ENCODE measurements at regions not wholly inside any gene's neighbourhood (a gene's known extent, or its start where the extent isn't known, plus 50 kb on each side); places are given as distances from the start of the nearest gene placed in this dataset.
"Not testable (repeated sequence)": the region's sequence is repeated elsewhere in the genome, so short reads cannot be mapped to it uniquely, and the experiment has no call there.

DNA sequence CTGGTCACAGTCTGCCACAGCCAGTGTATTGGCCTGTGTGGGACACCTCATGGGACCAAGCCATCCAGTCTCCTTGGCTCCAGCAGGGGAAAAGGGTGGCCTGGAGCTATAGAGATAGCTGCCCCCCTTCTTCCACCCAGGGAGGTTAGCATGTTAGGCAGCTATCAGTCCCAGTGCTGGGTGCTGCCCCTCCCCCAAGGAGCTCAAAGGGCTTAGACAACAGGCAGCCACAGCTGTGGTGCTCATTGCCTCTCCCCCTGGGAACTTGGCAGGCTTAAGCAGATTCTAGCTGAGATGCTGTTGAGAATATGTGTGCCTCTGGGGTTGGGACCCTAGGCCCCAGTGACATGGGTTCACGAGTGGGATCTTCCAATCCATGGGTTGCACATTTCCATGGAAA, 226.0 kb upstream of the PTGER4 start:
- no peak for DNase-seq

DNA sequence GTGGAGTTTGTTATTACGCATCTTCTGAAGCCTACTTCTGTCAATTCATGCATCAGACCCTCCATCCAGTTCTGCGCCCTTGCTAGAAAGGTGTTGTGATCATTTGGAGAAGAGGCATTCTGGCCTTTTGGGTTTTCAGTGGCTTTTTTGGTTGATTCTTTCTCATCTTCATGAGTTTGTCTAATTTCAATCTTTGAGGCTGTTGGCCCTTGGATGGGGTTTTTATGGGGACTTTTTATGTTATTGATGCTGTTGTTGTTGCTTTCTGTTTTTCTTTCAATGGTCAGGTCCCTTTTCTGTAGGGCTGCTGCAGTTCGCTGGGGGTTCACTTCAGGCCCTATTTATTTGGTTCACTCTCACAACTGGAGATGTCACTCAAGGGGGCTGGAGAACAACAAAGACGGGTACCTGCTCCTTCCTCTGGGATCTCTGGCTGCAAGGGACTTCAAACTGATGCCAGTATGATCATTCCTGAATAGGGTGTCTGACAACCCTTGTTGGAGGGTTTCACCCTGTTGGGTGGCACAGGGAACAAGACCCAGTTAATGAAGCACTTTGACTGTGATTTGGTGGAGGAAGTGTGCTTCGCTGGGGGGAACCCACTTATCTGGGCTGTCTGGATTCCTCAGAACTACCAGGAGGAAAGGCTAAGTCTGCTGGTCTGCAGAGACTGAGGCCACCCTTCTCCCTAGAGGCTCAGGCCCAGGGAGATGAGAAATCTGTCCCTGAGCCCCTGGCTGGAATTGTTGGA, 226.7 kb upstream of the PTGER4 start:
- no peak for DNase-seq

DNA sequence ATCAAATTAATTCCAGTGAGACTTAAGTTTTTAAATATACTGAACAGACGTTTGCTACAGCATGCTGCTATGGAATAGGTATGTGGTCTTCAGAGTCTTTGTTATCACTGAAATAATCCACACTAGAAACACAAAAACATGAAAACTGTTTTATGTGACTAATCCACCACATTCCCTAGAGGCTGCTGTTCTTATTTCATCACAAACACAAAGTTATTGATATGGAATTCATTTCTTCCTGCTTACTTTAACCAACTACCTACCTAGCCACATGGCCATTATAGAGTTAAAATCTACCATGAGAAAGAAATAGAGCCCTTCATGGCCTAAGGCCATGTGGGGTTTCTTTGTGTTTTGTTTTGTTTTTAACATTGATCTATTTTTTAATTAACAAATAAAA, 232.3 kb upstream of the PTGER4 start:
- no peak for DNase-seq

DNA sequence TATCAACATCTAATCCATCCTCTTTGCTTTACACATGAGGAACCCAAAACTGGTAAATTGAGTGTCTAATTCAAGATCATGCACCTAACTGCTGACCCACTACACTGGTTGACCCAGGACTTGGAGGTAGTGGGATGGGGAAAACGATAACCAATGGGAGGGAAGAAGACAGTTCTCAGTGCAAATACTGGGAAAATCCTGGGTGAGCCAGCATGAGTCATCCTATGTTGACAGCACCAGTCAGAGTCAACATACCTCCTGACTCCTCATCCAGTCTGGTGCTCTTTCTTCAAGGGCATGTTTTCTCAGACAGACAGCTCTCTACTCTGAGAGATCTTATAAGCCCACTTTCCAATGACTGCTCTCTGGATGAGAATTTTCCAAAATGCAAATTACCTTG, 232.8 kb upstream of the PTGER4 start:
- DNase-seq = no peak

DNA sequence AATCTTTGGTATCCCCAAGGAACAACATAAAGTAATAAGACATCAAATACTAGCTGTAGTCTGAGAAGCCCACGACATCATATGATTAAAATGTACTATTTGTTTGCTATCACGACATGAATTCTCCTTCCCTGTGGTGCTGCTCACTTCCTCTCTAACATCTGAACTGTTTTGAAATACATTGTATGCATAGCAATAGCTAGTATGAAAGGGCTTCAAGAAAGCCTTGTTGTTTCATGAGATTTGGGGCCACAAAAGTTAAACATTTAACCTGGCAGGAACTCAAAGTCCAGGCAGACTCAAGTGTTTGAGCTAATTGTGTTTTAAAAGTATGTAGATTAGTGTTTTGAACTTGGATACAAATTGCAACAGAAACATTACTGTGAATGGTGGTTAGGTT, 237.4 kb upstream of the PTGER4 start:
- no peak for DNase-seq

DNA sequence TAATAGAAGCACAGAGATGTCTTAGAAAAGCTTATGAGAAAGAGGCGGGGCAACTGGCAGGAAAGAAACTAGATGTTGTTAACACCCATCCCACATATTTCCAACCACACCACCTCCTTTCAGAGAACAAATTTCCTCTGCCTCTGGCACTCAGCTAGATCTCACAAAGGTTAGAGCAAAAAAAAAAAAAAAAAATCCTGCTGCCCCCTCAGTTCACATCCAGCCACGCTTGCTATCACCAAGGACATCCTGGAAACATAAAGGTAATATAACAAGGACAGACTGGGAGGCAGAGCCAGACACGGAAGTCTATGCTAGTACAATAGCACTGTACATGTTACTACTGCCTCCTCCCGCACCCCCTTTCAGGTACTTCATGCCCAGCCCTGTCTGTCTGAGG, 238.0 kb upstream of the PTGER4 start:
- DNase-seq = no peak

DNA sequence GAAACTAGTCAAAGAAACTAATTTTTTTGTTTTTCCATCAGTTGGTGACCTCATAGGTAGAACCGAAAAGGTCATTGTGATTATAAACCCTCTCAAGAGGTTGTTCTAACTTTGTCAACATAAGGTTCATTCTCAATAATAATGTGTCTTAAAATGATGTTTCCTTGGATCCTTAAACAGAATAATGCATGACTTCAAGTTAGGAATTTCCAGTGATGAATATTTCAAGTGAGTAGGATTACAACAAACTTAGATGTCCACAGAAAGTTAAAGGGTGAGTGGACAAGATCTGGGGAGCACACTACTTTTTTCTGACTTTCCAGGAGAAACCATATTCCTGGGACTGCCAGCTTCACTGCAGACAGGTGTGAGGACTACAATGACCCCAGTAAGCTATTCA, 239.0 kb upstream of the PTGER4 start:
- DNase-seq = no peak

DNA sequence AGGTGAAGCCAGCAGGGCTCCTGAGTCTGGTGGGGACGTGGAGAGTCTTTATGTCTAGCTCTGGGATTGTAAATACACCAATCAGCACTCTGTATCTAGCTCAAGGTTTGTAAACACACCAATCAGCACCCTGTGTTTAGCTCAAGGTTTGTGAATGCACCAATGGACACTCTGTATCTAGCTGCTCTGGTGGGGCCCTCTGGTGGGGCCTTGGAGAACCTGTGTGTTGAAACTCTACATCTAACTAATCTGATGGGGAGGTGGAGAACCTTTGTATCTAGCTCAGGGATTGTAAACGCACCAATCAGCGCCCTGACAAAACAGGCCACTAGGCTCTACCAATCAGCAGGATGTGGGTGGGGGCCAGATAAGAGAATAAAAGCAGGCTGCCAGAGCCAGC, 240.6 kb upstream of the PTGER4 start:
- DNase-seq = not testable (repeated sequence)

DNA sequence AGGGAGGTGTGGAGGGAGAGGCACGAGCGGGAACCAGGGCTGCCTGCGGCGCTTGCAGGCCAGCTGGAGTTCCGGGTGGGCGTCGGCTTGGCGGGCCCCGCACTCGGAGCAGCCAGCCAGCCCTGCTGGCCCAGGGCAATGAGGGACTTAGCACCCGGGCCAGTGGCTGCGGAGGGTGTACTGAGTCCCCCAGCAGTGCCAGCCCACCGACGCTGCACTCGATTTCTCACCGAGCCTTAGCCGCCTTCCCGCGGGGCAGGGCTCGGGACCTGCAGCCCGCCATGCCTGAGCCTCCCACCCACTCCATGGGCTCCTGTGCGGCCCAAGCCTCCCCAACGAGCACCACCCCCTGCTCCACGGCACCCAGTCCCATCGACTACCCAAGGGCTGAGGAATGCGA, 241.1 kb upstream of the PTGER4 start:
- not testable (repeated sequence) for DNase-seq

DNA sequence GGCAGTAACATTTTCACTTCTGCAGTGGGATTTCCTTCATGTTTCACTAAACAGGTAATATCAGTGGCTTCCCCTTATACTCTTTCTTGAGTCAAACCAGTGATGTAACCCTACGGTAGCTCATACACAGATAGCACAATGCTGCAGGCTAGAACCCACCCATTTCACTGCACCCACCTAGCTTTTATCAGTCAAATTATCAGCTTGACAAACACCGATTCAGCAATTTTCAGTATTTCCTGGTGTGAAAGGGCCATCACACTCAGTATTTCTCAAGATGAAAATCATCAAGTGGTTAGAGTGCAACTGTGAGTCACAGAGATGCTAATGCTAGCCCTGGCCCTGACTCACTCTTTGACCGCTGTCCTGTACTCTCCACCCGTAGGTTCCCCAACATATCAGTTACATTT, 242.3 kb upstream of the PTGER4 start:
- no peak for DNase-seq

DNA sequence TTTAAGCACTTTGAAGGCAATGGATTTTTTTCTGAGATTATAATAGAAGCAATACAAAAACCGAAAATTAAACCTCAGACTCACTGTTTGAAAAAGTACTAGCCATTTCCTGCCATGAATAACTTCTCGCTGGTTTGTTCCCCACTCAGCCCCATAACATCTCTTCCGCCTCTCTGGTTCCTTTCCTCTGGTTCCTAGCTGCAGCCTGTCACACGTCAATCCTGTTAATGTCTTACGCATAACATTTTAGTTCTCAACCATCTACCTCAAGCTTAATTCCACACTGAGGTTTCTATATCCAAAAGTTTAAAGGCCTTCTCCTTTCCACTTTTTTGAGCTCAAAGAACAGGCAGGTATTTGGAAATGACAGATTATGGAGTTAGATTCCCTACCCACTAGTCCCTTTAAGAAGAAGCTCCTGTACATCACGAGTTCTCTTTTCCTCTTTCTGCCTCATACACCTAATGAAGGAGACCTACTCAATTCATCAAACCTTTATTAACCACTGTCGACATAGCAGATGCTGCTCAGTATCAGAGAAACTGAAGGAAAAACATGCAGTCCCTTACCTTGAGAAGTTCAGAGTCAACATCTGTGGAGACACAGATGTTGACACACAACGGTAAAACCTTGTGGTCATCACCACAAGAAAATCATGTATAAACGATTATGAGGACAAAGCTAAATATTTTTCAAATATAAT, 243.0 kb upstream of the PTGER4 start:
- no peak for DNase-seq

DNA sequence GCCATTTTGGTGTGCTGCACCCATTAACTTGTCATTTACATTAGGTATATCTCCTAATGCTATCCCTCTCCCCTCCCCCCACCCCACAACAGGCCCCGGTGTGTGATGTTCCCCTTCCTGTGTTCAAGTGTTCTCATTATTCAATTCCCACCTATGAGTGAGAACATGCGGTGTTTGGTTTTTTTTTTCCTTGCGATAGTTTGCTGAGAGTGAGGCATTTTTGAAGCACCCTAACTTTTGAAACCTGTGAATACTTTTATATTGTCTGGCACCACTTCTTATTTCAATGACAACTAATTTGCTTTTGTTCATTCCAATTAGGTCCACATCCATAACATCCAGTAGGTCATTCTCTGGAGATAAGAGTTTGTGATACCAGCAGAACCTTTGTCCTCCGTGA, 244.0 kb upstream of the PTGER4 start:
- DNase-seq = not testable (repeated sequence)

DNA sequence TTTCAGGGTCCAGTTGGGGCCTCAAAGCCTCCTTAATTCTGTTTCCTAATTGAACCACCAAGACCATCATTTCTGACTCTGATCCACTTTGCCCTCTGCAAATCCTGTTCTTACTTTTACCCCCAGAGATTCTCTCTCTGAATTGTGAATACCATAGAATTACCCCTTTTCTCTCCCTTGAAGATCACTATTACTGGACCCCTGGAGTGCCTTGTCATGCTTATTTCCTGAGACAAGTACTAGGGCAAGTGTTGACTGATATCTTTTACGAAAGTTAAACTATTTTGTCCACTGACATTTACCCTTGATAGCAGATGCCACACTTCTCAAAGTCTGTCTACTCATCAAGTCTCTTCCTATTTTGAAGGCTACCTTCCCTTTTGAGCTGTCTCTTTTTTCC, 246.9 kb upstream of the PTGER4 start:
- no peak for DNase-seq

DNA sequence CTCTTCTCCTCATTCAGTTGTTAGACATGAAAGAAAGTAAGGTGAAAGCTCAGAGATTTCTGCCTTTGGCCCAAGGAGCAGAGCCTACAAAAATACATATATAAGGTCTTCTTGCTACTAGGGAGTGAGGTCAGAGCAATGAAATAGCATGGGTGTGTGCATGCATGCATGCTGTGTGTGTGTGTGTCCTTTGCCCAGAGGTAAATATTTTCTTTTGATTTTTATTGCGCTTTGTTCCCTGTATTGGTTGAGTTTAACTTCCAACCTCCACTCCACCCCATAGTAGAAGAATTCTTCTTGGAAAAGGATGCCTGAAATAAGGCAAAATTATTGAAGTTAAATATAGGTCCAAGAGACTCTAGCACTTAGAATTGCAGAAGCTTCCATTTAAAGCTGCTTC, 248.0 kb upstream of the PTGER4 start:
- DNase-seq = no peak

DNA sequence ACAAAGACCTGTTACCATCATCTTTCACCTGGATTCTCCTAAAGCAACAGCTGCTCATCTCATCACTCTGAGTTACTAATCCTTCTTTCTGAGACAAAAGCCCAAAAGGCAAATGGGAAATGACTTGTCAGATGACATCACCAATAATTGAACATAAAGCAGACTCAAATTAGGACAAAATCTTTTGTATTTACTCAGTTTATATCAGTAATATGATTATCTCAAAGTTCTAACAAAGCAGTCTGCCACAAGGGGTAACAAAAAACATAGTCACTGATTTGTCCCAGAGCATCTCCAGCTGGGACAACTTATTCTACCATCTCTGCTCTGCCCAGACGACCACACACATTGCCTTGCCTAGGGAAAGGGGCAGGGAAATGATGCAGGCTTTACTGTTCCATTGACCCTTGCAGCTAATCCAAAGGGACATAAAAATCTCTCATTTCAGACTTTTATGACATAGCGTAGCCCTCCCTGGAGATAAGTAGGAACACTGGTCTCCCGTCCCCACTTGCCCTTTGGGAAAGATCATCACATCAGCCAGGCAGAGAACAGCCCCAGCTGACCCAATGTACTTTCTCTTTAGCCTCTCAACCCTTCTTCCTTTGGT, 249.5 kb upstream of the PTGER4 start:
- no peak for DNase-seq

DNA sequence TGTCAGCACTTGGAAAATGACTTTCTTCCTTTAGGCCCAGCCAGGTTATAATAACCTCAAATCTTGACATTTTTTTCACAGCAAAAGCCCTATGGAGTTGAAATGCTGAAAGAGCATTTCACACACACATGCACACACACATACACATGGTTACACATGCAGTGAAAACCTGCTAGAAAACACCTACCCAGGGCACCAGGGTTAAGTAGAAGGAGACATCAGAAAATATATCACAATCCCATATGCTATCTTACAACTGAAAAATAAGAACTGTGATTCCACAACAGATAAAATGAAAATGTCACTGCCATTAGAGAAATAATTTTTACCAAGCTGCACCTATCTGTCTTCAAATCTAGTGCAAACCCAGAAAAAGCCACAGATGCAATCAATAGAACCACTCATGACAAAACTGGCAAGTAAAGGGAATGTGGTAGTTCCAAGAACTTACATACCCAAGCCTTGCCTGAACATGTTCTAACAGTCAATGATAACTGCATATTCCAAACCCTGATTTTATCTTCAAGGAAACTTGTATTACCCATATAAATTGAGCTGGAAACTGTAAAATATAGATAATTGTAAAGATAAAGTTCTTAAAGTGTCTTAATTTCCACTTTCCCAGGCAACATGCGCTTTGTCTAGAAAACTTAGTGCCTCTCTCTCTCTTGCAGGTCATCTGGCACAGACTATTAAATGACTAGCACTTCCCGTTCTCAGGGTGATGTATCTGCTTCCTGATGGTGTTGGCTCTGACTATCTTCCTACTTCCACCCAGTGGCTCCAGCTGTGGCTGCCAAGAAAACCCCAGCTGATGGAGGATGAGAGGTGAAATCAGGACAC, 250.2 kb upstream of the PTGER4 start:
- DNase-seq = no peak

DNA sequence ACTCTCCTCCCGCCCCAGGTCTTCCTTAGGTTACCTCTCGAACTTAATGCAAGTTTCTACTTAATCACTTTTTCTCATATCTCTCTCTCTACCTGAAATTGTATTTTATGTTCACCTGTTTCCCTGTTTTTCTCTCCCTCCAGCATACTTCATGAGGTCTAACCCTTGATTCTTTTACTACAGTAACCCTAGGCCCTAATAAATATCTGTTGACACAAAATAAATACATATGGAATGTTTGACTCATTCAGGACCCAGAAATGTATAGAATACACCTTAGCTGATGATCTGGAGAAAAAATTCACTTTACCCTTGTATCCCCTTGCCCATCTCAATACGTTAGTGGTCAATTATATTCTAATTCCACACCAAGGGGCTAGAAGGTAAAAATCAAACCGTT, 250.9 kb upstream of the PTGER4 start:
- DNase-seq = no peak

DNA sequence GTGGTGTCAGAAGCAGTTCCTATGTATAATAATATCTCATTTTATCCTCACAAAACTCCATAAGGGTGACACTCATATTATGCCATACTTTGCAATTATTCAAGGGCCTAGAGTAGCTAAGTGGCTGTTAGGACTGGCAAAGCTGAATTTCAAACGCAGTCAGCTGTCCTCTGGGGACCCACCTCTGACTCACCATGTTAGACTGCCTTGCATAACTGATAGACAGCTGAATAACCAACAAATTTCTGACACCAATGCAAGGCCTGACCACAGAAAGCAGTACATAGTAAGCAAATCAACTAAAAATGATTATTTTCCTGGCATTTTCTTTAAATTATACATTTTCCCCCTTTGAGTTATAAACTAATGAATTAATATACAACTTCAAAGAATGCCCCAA, 251.6 kb upstream of the PTGER4 start:
- DNase-seq = no peak

DNA sequence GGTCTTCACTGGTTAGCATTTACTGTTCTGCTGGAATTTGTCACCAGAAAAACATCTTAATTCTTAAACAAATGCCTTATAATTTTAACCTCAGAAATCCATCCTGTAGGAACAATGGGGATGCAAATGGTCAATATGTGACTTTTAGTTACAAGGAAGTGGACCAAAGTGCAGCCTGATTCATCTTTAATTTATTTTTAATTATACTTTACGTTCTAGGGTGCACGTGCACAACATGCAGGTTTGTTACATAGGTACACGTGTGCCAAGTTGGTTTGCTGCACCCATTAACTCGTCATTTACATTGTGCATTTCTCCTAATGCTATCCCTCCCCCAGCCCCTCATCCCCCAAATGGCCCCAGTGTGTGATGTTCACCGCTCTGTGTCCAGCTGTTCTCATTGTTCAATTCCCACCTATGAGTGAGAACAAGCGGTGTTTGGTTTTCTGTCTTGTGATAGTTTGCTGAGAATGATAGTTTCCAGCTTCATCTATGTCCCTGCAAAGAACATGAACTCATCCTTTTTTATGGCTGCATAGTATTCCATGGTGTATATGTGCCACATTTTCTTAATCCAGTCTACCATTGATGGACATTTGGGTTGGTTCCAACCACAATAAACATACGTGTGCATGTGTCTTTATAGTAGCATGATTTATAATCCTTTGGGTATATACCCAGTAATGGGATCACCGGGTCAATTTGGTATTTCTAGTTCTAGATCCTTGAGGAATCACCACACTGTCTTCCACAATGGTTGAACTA, 262.5 kb upstream of the PTGER4 start:
- DNase-seq = not testable (repeated sequence)

DNA sequence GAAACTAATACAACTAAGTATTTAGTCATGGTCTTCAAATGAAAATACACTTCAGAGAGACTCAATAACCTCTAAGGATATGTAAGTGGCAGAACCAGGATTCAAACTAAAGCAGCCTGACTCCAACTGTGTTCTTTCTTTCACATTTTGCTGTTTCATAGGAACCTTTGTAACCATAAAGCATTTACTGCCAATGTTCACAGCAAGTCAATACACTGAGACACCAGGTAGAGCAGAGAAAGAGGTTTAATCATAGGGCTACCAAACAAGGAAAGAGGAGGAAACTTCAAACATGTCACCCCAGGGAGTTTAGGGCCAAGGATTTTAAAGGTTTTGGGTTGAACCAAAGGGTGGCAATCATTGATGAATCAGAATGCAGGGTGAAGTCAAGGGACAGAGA, 263.1 kb upstream of the PTGER4 start:
- no peak for DNase-seq

DNA sequence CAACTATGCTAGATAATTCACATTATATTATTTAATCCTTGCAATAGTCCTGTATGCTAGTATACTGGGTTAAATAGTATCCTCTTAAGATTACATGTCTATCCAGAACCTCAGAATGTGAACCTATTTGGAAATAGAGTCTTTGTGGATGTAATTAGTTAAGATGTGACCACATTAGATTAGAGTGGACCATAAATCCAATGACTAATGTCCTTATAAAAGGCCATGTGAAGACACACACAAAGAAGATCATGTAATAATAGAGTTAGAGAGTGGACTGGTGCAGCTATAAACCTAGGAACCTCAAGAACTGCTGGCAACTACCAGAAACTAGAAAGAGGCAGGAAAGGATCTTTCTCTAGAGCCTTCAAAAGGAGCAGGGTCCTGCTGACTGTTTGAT, 263.6 kb upstream of the PTGER4 start:
- no peak for DNase-seq

DNA sequence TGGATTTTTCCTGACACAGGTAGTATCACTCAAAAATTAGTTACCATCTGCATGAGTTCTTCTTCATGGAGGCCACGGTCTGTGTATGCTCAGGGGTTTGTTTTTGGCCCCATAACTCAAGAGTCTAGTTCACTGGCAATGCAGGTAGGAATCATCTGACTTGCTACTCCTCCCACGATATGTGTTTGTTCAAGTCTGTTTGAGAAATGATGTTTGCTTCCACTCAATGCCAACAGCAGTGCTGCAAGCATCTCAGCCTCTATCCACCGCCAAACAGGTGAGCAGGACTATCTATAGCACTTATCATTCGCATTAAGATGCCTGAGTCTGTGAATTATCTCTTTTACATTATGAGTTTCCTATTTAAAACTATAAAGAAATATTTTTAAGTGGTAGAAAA, 264.8 kb upstream of the PTGER4 start:
- no peak for DNase-seq

DNA sequence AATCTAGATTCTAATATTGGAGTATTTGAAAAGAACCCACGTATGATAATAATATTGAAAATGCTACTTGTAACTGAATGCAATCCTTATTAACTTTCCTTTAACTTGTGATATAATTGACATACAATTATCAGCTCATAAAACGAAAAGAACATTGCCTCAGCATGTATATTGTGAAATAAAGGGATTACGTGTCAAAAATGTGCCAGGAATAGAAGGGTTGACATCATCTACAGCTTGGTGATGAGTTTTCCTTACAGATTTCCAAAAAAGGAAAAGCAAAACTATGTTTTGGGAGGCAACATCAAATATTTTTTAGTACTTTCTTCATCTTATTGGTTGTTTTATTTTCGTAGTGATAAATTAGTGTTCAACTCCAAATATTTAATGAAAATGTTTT, 266.0 kb upstream of the PTGER4 start:
- no peak for DNase-seq
